GM23338 (cell line): ENCODE measurements at regions not wholly inside any gene's neighbourhood (a gene's known extent, or its start where the extent isn't known, plus 50 kb on each side); places are given as distances from the start of the nearest gene placed in this dataset.

Source experiments
- CREB1 ChIP-seq: fragments of 250-450 bp; sonication (Bioruptor Pico); IDR thresholded peaks from 2 replicates; pipeline ENCODE4 v1.5.0; 2020; ENCODE audit warnings: low read depth, mild to moderate bottlenecking, moderate library complexity
- CTCF ChIP-seq, 2 experiments: fragments of 200-600 bp in 1 of 2; sonication (generic) in 1 of 2; conservative IDR thresholded peaks; 2 replicates each; pipeline versions ENCODE4 v1.5.1 to v1.6.1; 2016 to 2017; ENCODE audit warnings: antibody characterized with exemption in 2 of 2, low read depth in 2 of 2, mild to moderate bottlenecking in 2 of 2, moderate library complexity in 1 of 2
- EZH2 ChIP-seq: fragments of 200-600 bp; sonication (generic); IDR thresholded peaks from one replicate; pipeline ENCODE4 v1.8.0; 2017; ENCODE audit warnings: antibody characterized with exemption, mild to moderate bottlenecking, low read depth; ENCODE audit not compliant: unreplicated experiment
- EZH2phosphoT487 ChIP-seq: fragments of 200-600 bp; sonication (generic); IDR thresholded peaks from one replicate; pipeline ENCODE4 v1.8.1; 2018; ENCODE audit warnings: antibody characterized with exemption; ENCODE audit not compliant: unreplicated experiment
- JUNB ChIP-seq: IDR thresholded peaks from one replicate; pipeline ENCODE4 v1.6.1; 2016; ENCODE audit warnings: antibody characterized with exemption; ENCODE audit not compliant: unreplicated experiment
- NANOG ChIP-seq: IDR thresholded peaks from 2 replicates; pipeline ENCODE4 v1.6.1; 2016; ENCODE audit warnings: antibody characterized with exemption, borderline replicate concordance
- POLR2AphosphoS5 ChIP-seq: IDR thresholded peaks from 2 replicates; pipeline ENCODE4 v1.6.1; 2016; ENCODE audit warnings: antibody characterized with exemption, low read depth
- REST ChIP-seq: IDR thresholded peaks from one replicate; pipeline ENCODE4 v1.6.1; 2018; ENCODE audit warnings: antibody characterized with exemption; ENCODE audit not compliant: unreplicated experiment
- STAT1 ChIP-seq: IDR thresholded peaks from one replicate; pipeline ENCODE4 v1.6.1; 2016; ENCODE audit warnings: antibody characterized with exemption; ENCODE audit not compliant: unreplicated experiment

- no peak for TF ChIP-seq CTCF (conservative IDR thresholded peaks at IDR 0.05; ENCODE audit: low read depth in 2 of 2)
- TF ChIP-seq CREB1 (CRISPR knock-in tag) = no peak
- TF ChIP-seq JUNB = no peak
- TF ChIP-seq EZH2phosphoT487 = no peak
- TF ChIP-seq REST = no peak
- no peak for TF ChIP-seq STAT1
- TF ChIP-seq EZH2 = no peak
- TF ChIP-seq NANOG = no peak
- TF ChIP-seq POLR2AphosphoS5 = no peak
Observed at GRCh38 chr19:28036486-28036885, 1176.5 kb downstream of the UQCRFS1 start.
